HEK293 (cell line): ENCODE measurements at regions not wholly inside any gene's neighbourhood (a gene's known extent, or its start where the extent isn't known, plus 50 kb on each side); places are given as distances from the start of the nearest gene placed in this dataset.

Experiments used
- YY1 ChIP-seq: fragments of 450-650 bp; formaldehyde crosslinking; IDR thresholded peaks from 2 replicates; pipeline ENCODE4 v1.5.1; 2018; ENCODE audit warnings: missing biosample characterization, missing genetic modification characterization
- ZBTB7A ChIP-seq: fragments of 450-650 bp; formaldehyde crosslinking; IDR thresholded peaks from 2 replicates; pipeline ENCODE4 v1.5.1; 2016; ENCODE audit warnings: low read depth, missing biosample characterization, missing genetic modification characterization
- ZNF169 ChIP-seq: fragments of 450-650 bp; formaldehyde crosslinking; IDR thresholded peaks from 2 replicates; pipeline ENCODE4 v1.5.1; 2016; ENCODE audit warnings: missing biosample characterization, missing genetic modification characterization
- ZNF274 ChIP-seq, 2 experiments: fragments of 200-500 bp in 1 of 2; fragments of 450-650 bp in 1 of 2; sonication (Bioruptor generic) in 1 of 2; formaldehyde crosslinking in 1 of 2; IDR thresholded peaks; 2 replicates each; pipeline versions ENCODE4 v1.5.1 to v1.6.1; 2014 to 2016; ENCODE audit warnings: borderline replicate concordance in 1 of 2, inconsistent platforms in 1 of 2, low read length in 1 of 2, missing biosample characterization in 1 of 2, missing genetic modification characterization in 1 of 2
- ZNF324 ChIP-seq: fragments of 450-650 bp; formaldehyde crosslinking; IDR thresholded peaks from 2 replicates; pipeline ENCODE4 v1.5.1; 2016; ENCODE audit warnings: missing biosample characterization, missing genetic modification characterization
- ZNF600 ChIP-seq: fragments of 450-650 bp; formaldehyde crosslinking; IDR thresholded peaks from 2 replicates; pipeline ENCODE4 v1.5.1; 2016; ENCODE audit warnings: missing biosample characterization, missing genetic modification characterization
- ZNF610 ChIP-seq: fragments of 450-650 bp; formaldehyde crosslinking; IDR thresholded peaks from 2 replicates; pipeline ENCODE4 v1.5.1; 2016; ENCODE audit warnings: missing biosample characterization, missing genetic modification characterization, borderline replicate concordance
- TF ChIP-seq, protein P1 (sequence below): fragments of 450-650 bp; formaldehyde crosslinking; IDR thresholded peaks from 2 replicates; pipeline ENCODE4 v1.5.1; 2016; ENCODE audit warnings: missing biosample characterization, missing genetic modification characterization
- TF ChIP-seq, protein P2 (sequence below): fragments of 450-650 bp; formaldehyde crosslinking; IDR thresholded peaks from 2 replicates; pipeline ENCODE4 v1.5.1; 2016; ENCODE audit warnings: missing biosample characterization, missing genetic modification characterization, low read depth
- TF ChIP-seq, protein P3 (sequence below): sonication (generic); formaldehyde crosslinking; IDR thresholded peaks from 2 replicates; pipeline ENCODE4 v1.8.1; 2022; ENCODE audit warnings: mild to moderate bottlenecking, moderate library complexity, missing genetic modification reagents

DNA sequence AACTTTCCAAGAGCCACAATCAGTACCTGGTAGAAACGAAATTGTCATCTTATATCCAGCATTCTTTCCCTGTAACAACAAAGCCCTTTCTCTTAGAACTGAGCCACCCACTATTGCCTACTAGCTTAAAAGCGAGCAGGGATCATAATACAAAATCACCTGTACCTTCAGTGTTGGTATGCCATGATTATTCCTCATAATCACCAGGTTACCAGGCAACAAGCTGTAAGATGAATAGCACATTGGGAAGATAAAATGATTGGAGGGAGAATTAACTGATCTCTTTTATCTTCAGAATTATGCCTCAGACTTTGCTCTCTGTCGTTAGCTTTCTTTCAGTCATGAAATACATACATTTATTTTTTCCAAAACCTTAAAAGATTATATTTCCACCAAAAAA is 345.6 kb downstream of the PRELID2 start:
- no peak for TF ChIP-seq ZNF169 (tag by site-specific recombination)
- TF ChIP-seq, protein P1, sequence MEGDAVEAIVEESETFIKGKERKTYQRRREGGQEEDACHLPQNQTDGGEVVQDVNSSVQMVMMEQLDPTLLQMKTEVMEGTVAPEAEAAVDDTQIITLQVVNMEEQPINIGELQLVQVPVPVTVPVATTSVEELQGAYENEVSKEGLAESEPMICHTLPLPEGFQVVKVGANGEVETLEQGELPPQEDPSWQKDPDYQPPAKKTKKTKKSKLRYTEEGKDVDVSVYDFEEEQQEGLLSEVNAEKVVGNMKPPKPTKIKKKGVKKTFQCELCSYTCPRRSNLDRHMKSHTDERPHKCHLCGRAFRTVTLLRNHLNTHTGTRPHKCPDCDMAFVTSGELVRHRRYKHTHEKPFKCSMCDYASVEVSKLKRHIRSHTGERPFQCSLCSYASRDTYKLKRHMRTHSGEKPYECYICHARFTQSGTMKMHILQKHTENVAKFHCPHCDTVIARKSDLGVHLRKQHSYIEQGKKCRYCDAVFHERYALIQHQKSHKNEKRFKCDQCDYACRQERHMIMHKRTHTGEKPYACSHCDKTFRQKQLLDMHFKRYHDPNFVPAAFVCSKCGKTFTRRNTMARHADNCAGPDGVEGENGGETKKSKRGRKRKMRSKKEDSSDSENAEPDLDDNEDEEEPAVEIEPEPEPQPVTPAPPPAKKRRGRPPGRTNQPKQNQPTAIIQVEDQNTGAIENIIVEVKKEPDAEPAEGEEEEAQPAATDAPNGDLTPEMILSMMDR (tag by site-specific recombination): no peak
- no peak for TF ChIP-seq ZNF610 (tag by site-specific recombination)
- no peak for TF ChIP-seq ZBTB7A (tag by site-specific recombination)
- TF ChIP-seq YY1 (tag by site-specific recombination): no peak
- no peak for TF ChIP-seq ZNF274 (IDR thresholded peaks at IDR 0.05; ENCODE audit: low read length)
- TF ChIP-seq ZNF274 (tag by site-specific recombination; IDR thresholded peaks at IDR 0.05; ENCODE audit: borderline replicate concordance): no peak
- no peak for TF ChIP-seq ZNF600 (tag by site-specific recombination)
- no peak for TF ChIP-seq ZNF324 (tag by site-specific recombination)
- TF ChIP-seq, protein P2, sequence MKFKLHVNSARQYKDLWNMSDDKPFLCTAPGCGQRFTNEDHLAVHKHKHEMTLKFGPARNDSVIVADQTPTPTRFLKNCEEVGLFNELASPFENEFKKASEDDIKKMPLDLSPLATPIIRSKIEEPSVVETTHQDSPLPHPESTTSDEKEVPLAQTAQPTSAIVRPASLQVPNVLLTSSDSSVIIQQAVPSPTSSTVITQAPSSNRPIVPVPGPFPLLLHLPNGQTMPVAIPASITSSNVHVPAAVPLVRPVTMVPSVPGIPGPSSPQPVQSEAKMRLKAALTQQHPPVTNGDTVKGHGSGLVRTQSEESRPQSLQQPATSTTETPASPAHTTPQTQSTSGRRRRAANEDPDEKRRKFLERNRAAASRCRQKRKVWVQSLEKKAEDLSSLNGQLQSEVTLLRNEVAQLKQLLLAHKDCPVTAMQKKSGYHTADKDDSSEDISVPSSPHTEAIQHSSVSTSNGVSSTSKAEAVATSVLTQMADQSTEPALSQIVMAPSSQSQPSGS (tag by site-specific recombination): no peak
- TF ChIP-seq, protein P3, sequence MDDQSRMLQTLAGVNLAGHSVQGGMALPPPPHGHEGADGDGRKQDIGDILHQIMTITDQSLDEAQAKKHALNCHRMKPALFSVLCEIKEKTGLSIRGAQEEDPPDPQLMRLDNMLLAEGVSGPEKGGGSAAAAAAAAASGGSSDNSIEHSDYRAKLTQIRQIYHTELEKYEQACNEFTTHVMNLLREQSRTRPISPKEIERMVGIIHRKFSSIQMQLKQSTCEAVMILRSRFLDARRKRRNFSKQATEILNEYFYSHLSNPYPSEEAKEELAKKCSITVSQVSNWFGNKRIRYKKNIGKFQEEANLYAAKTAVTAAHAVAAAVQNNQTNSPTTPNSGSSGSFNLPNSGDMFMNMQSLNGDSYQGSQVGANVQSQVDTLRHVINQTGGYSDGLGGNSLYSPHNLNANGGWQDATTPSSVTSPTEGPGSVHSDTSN (CRISPR knock-in tag): no peak
